22Rv1 (cell line): ENCODE measurements at regions not wholly inside any gene's neighbourhood (a gene's known extent, or its start where the extent isn't known, plus 50 kb on each side); places are given as distances from the start of the nearest gene placed in this dataset.
A peak's percentile ranks its signal among the peaks of the same experiment; 100 is the strongest.
"Not testable (repeated sequence)": the region's sequence is repeated elsewhere in the genome, so short reads cannot be mapped to it uniquely, and the experiment has no call there.

ENCODE experiments used
- H3K27ac ChIP-seq: fragments of 450-650 bp; 2 replicates; pipeline ENCODE4 v1.5.1; 2017
- CTCF ChIP-seq: fragments of 450-650 bp; IDR thresholded peaks from 2 replicates; pipeline ENCODE4 v1.5.1; 2017; ENCODE audit warnings: mild to moderate bottlenecking
- ZFX ChIP-seq: fragments of 450-650 bp; IDR thresholded peaks from 2 replicates; pipeline ENCODE4 v1.6.1; 2017; ENCODE audit warnings: antibody characterized with exemption, borderline replicate concordance

GRCh38 chr12:34142430-34142829 lies 120.1 kb downstream of the ALG10 start:
- no peak for TF ChIP-seq CTCF
- no peak for TF ChIP-seq ZFX
- H3K27ac ChIP-seq = no peak overlapping the region

GRCh38 chr12:34151019-34151418 lies 128.7 kb downstream of the ALG10 start:
- H3K27ac ChIP-seq = no peak overlapping the region
- TF ChIP-seq ZFX (no peak), CTCF (no peak)

- no peak for TF ChIP-seq CTCF
- TF ChIP-seq ZFX = no peak
Observed at GRCh38 chr12:34163443-34163842, 141.1 kb downstream of the ALG10 start.

GRCh38 chr12:34166427-34167060 lies 144.2 kb downstream of the ALG10 start:
- no peak overlapping the region for H3K27ac ChIP-seq
- TF ChIP-seq CTCF (no peak), ZFX (no peak)

More at GRCh38 chr12:34163443-34163842, 141.1 kb downstream of the ALG10 start:
- H3K27ac ChIP-seq = no peak overlapping the region

- not testable (repeated sequence) for H3K27ac ChIP-seq
Observed at GRCh38 chr12:34168507-34168906, 146.2 kb downstream of the ALG10 start.

- no peak overlapping the region for H3K27ac ChIP-seq
- TF ChIP-seq ZFX = no peak
- TF ChIP-seq CTCF = peak; percentile 40
Observed at GRCh38 chr12:34186492-34186891, 164.2 kb downstream of the ALG10 start.

- no peak for TF ChIP-seq ZFX
- no peak for TF ChIP-seq CTCF
- H3K27ac ChIP-seq = no peak overlapping the region
Observed at GRCh38 chr12:34188974-34189373, 166.7 kb downstream of the ALG10 start.

- TF ChIP-seq ZFX (no peak), CTCF (no peak)
Observed at GRCh38 chr12:34190054-34190453, 167.8 kb downstream of the ALG10 start.

More at GRCh38 chr12:34190054-34190453, 167.8 kb downstream of the ALG10 start:
- H3K27ac ChIP-seq = no peak overlapping the region
